OCI-LY7 (cell line): ENCODE measurements at regions not wholly inside any gene's neighbourhood (a gene's known extent, or its start where the extent isn't known, plus 50 kb on each side); places are given as distances from the start of the nearest gene placed in this dataset.

Experiments used
- EZH2phosphoT487 ChIP-seq: fragments of 200-600 bp; sonication (generic); IDR thresholded peaks from 2 replicates; pipeline ENCODE4 v1.6.1; 2018; ENCODE audit warnings: low read depth, borderline replicate concordance, mild to moderate bottlenecking, mixed run types, antibody characterized with exemption, low read length, moderate library complexity, mixed read lengths
- TF ChIP-seq, protein P1 (sequence below): fragments of 200-600 bp; sonication (generic); conservative IDR thresholded peaks from 2 replicates; pipeline ENCODE4 v1.5.1; 2014; ENCODE audit warnings: mild to moderate bottlenecking, antibody characterized with exemption, low read length, moderate library complexity, mixed read lengths

DNA sequence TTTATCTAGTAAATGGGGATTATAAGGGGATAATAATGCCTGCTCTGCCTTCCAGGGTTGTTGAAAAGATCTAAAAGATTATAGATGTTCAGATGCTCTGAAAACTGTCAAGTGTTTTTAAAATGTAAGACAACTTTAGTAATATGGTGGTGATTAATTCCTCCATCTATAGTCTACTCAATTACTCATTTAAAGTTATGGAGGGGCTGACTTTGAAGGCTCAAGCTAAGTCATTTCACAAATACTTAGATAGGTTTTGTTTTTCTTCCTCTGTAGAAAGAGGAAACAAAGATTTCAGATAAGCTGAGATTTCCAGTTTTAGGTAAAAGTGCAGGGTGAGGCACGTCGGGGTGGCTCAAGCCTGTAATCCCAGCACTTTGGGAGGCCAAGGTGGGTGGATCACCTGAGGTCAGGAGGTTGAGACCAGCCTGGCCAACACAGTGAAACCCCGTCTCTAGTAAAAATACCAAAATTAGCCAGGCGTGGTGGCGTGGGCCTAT is 50.5 kb upstream of the PIM1 start:
- TF ChIP-seq, protein P1, sequence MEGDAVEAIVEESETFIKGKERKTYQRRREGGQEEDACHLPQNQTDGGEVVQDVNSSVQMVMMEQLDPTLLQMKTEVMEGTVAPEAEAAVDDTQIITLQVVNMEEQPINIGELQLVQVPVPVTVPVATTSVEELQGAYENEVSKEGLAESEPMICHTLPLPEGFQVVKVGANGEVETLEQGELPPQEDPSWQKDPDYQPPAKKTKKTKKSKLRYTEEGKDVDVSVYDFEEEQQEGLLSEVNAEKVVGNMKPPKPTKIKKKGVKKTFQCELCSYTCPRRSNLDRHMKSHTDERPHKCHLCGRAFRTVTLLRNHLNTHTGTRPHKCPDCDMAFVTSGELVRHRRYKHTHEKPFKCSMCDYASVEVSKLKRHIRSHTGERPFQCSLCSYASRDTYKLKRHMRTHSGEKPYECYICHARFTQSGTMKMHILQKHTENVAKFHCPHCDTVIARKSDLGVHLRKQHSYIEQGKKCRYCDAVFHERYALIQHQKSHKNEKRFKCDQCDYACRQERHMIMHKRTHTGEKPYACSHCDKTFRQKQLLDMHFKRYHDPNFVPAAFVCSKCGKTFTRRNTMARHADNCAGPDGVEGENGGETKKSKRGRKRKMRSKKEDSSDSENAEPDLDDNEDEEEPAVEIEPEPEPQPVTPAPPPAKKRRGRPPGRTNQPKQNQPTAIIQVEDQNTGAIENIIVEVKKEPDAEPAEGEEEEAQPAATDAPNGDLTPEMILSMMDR: no peak
- no peak for TF ChIP-seq EZH2phosphoT487
